Germinal center (tissue), 1 donor: ENCODE measurements at regions not wholly inside any gene's neighbourhood (a gene's known extent, or its start where the extent isn't known, plus 50 kb on each side); places are given as distances from the start of the nearest gene placed in this dataset.

Source experiments
- DNase-seq: peaks from one replicate; pipeline ENCODE4 v3.0.0; 2012; ENCODE audit warnings: mixed read lengths, low spot score

- DNase-seq, result peak; percentile 15
Measured at GRCh38 chrX:16445166-16445752, 204.7 kb upstream of the S100G start.

- DNase-seq, result no peak
Measured at GRCh38 chrX:16451334-16451733, 198.6 kb upstream of the S100G start.

- DNase-seq, result no peak
Measured at GRCh38 chrX:16454926-16455325, 195.0 kb upstream of the S100G start.

GRCh38 chrX:16457239-16457638 lies 192.7 kb upstream of the S100G start:
- no peak for DNase-seq

- DNase-seq, result no peak
Measured at GRCh38 chrX:16458208-16458607, 191.8 kb upstream of the S100G start.

GRCh38 chrX:16459008-16459407 lies 190.9 kb upstream of the S100G start:
- DNase-seq, result no peak

- no peak for DNase-seq
Measured at GRCh38 chrX:16461968-16462367, 188.0 kb upstream of the S100G start.

- no peak for DNase-seq
Measured at GRCh38 chrX:16462912-16463311, 187.0 kb upstream of the S100G start.

GRCh38 chrX:16464369-16464768 lies 185.6 kb upstream of the S100G start:
- no peak for DNase-seq

- DNase-seq, result no peak
Measured at GRCh38 chrX:16465081-16465876, 184.7 kb upstream of the S100G start.

- DNase-seq, result no peak
Measured at GRCh38 chrX:16466640-16467432, 183.1 kb upstream of the S100G start.

GRCh38 chrX:16469870-16470269 lies 180.1 kb upstream of the S100G start:
- no peak for DNase-seq

- DNase-seq, result no peak
Measured at GRCh38 chrX:16472345-16472744, 177.6 kb upstream of the S100G start.

GRCh38 chrX:16474511-16474910 lies 175.4 kb upstream of the S100G start:
- no peak for DNase-seq

- no peak for DNase-seq
Measured at GRCh38 chrX:16476009-16476408, 173.9 kb upstream of the S100G start.

- no peak for DNase-seq
Measured at GRCh38 chrX:16476692-16477091, 173.3 kb upstream of the S100G start.

GRCh38 chrX:16479206-16479869 lies 170.6 kb upstream of the S100G start:
- DNase-seq, result no peak

- no peak for DNase-seq
Measured at GRCh38 chrX:16480049-16480448, 169.9 kb upstream of the S100G start.

- no peak for DNase-seq
Measured at GRCh38 chrX:16484338-16484737, 165.6 kb upstream of the S100G start.

GRCh38 chrX:16487620-16488385 lies 162.2 kb upstream of the S100G start:
- DNase-seq, result no peak

GRCh38 chrX:16488959-16489358 lies 161.0 kb upstream of the S100G start:
- no peak for DNase-seq

- no peak for DNase-seq
Measured at GRCh38 chrX:16491461-16491860, 158.5 kb upstream of the S100G start.
